Pancreas (tissue), 10 donors: ENCODE measurements at regions not wholly inside any gene's neighbourhood (a gene's known extent, or its start where the extent isn't known, plus 50 kb on each side); places are given as distances from the start of the nearest gene placed in this dataset.

Source experiments
- ATAC-seq, 4 donors: fragments of 200-7000 bp; cut with Tn5 transposase; one replicate each; pipeline versions ENCODE4 v1.8.0 to v1.9.1; 2020; ENCODE audit warnings: mild to moderate bottlenecking in 4 of 4, moderate library complexity in 4 of 4
- DNase-seq, 6 donors: peaks; one replicate each; pipeline ENCODE4 v3.0.0-alpha.2; 2020
- FAIRE-seq: peaks from 2 replicates; lab custom pipeline; 2012; peaks lifted over from hg19 to GRCh38; lab: Jason Lieb, UNC
- H3K27ac ChIP-seq, 4 donors: fragments of 200-600 bp; sonication (generic); 1 replicate in 3 of 4; 2 replicates in 1 of 4; pipeline versions ENCODE4 v1.5.0 to v1.8.0; 2020
- H3K27me3 ChIP-seq, 4 donors: fragments of 200-600 bp; one replicate each; pipeline ENCODE4 v1.8.0; 2021
- H3K36me3 ChIP-seq, 3 donors: fragments of 200-600 bp; sonication (generic) in 1 of 3; one replicate each; pipeline versions ENCODE4 v1.5.0 to v1.8.0; 2020 to 2021
- H3K4me1 ChIP-seq, 3 donors: fragments of 200-600 bp; one replicate each; pipeline ENCODE4 v1.8.0; 2021
- H3K4me3 ChIP-seq, 4 donors: fragments of 200-600 bp; sonication (generic) in 2 of 4; one replicate each; pipeline versions ENCODE4 v1.5.0 to v1.8.0; 2020 to 2021
- H3K9me3 ChIP-seq, 4 donors: fragments of 200-600 bp; one replicate each; pipeline ENCODE4 v1.8.0; 2021
- CTCF ChIP-seq, 4 donors: fragments of 200-600 bp; sonication (generic) in 3 of 4; IDR thresholded peaks; one replicate each; pipeline versions ENCODE4 v1.5.0 to v1.8.0; 2021; ENCODE audit warnings: antibody characterized with exemption in 4 of 4
- WGBS, 2 donors: extraction: QIAGEN DNeasy Blood & Tissue Kit; methylation state at CpG; one replicate each; pipeline ENCODE4 v1.1.7; 2013; 5-methylcytosine and 5-hydroxymethylcytosine counted together
- intact Hi-C, 3 donors: fragments of 100-400 bp; cut with DNase I; formaldehyde crosslinking; loops; one replicate each; pipeline versions ENCODE4 v1.11.1 to v1.14.2; 2022
- donor health status: healthy with polysubstance abuse.
- donor health status: DM: no; HTN: no; CAD: no; lungs with moderate emphysema.
- donor health status: DM: no; HTN: no; CAD: no.
- donor health status: control.
- donor health status: control.
- donor health status: Bipolar disorder and iron deficiency.
- donor health status: DM: yes; HTN: yes; CAD: no.
- donor health status: DM: no; HTN: no; CAD: no.
- donor health status: DM: no; HTN: no; CAD: no.
- donor health status: DM: yes; HTN: yes; CAD: no.

DNA sequence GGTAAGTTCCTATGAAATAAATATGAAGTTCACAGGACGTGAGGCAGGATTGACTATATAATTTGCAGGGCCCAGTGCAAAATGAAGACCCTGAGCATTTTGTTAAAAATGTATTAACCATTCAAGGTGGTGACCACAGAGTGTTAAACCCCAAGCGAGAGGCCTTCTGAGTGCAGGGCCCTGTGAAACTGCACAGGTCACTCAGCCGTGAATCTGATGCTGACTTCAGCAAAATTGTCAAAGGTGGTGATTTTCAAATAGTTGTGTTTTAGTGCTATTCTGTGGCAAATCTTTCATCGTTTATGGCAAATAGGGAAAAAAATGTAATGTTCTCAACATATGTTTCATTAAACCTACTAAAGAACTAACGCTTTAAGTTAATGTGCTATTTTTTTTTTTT lies 334.0 kb upstream of the NAV3 start:
- FAIRE-seq (no peak), ATAC-seq (no peak), DNase-seq (no peak)
- Histone ChIP-seq H3K4me1 (no peaks in the 10 kb centered on the region), H3K9me3 (no peaks in the 10 kb centered on the region), H3K36me3 (no peaks in the 10 kb centered on the region), H3K27me3 (no peaks in the 10 kb centered on the region), H3K4me3 (no peak overlapping the region), H3K27ac (no peak overlapping the region)
- intact Hi-C loops, result no loop called here
- TF ChIP-seq CTCF (IDR thresholded peaks at IDR 0.05), result no peak
- 77 to 89% methylated on average over 5 of the region's 5 CpGs for WGBS, 2 donors

GRCh38 chr12:77494296-77494695 lies 336.4 kb upstream of the NAV3 start:
- Histone ChIP-seq H3K9me3 (no peaks in the 10 kb centered on the region), H3K36me3 (no peaks in the 10 kb centered on the region), H3K4me1 (no peaks in the 10 kb centered on the region), H3K27ac (no peak overlapping the region), H3K4me3 (no peak overlapping the region), H3K27me3 (no peaks in the 10 kb centered on the region)
- DNase-seq (no peak), ATAC-seq (no peak), FAIRE-seq (no peak)
- TF ChIP-seq CTCF (IDR thresholded peaks at IDR 0.05), result no peak
- intact Hi-C loops, result no loop called here
- 58 to 61% methylated on average over 3 of the region's 3 CpGs for WGBS, 2 donors

DNA sequence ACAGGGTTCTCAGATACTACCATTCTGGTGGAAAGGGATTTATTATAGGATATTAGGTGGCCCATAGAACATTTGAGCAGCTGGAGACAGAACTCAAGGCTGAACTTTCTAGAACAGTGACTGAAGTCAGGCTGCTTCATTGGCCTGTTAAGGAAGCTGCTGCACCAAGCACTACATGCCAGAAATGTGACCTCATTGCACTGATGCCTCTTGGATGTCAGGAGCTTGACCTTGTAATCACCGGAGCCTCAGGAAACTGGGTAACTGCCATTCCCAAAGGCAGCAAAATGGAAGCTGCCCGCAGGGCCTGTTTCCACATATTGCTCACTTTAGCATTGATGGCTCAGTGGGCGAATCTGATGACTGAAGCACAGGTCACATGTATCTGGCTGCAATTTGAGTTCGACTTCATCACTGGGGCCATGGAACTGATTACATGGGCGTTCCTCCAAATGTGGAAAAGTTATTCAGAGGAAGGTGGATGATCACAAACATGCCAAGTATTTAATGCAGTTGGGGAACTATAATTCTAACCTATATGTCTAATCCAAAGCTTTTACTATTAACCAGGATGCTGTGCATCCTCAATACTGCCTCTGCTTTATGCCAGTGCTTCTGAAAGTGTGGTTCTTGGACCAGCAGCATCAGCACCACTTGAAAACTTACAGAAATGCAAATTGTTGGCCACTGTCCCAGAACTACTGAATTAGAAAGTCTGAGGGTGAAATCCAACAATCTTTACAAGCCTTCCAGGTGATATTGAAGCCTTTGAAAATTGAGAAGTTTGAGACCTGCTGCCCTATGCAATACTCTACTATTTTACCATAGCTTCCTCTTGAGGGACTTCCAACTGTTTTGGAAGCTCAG lies 337.2 kb upstream of the NAV3 start:
- H3K4me1 ChIP-seq, result no peaks in the 10 kb centered on the region
- H3K27me3 ChIP-seq, result no peaks in the 10 kb centered on the region
- FAIRE-seq, result no peak
- 50 to 63% methylated on average over 5 of the region's 5 CpGs for WGBS, 2 donors
- no peak for ATAC-seq
- H3K27ac ChIP-seq, result no peak overlapping the region
- no peak for TF ChIP-seq CTCF (IDR thresholded peaks at IDR 0.05)
- H3K9me3 ChIP-seq, result no peaks in the 10 kb centered on the region
- H3K4me3 ChIP-seq, result no peak overlapping the region
- intact Hi-C loops, result no loop called here
- DNase-seq, result no peak
- H3K36me3 ChIP-seq, result no peaks in the 10 kb centered on the region

DNA sequence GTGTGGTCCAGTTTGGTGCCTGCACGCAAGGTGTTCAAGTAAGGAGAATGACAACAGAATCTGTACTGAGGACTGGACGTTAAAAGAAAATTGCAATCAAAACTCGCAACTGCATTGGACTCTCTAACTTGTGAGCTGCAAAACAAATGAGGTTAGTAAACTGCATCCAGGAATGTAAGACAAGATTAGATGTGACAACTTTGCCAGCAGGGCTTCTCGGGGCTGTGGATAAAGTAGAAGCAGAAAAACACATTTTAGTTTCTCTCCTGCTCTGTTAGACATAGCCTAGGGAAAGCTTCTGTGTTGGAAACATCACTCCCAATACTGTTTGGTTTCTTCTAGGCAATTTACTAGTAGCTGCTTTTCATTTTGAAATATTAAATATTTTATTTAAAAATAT lies 338.2 kb upstream of the NAV3 start:
- H3K27ac ChIP-seq, result no peak overlapping the region
- FAIRE-seq (no peak), DNase-seq (no peak), ATAC-seq (no peak)
- H3K27me3 ChIP-seq, result no peaks in the 10 kb centered on the region
- no peak overlapping the region for H3K4me3 ChIP-seq
- H3K9me3 ChIP-seq, result no peaks in the 10 kb centered on the region
- 73 to 82% methylated on average over 4 of the region's 4 CpGs for WGBS, 2 donors
- no peak for TF ChIP-seq CTCF (IDR thresholded peaks at IDR 0.05)
- H3K36me3 ChIP-seq, result no peaks in the 10 kb centered on the region
- no peaks in the 10 kb centered on the region for H3K4me1 ChIP-seq
- intact Hi-C loops, result no loop called here

- DNase-seq (no peak), ATAC-seq (no peak), FAIRE-seq (no peak)
- Histone ChIP-seq H3K36me3 (no peaks in the 10 kb centered on the region), H3K4me1 (no peaks in the 10 kb centered on the region), H3K4me3 (no peak overlapping the region), H3K9me3 (no peaks in the 10 kb centered on the region), H3K27me3 (no peaks in the 10 kb centered on the region), H3K27ac (no peak overlapping the region)
- WGBS, 2 donors, result 81 to 92% methylated on average over 4 of the region's 4 CpGs
- TF ChIP-seq CTCF (IDR thresholded peaks at IDR 0.05), result no peak
- intact Hi-C loops, result no loop called here
These were observed 341.2 kb upstream of the NAV3 start for GRCh38 chr12:77489331-77489970.
